GM13976 (cell line): ENCODE measurements at regions not wholly inside any gene's neighbourhood (a gene's known extent, or its start where the extent isn't known, plus 50 kb on each side); places are given as distances from the start of the nearest gene placed in this dataset.

Experiments used
- DNase-seq: peaks from one replicate; pipeline ENCODE4 v3.0.0; 2012; ENCODE audit warnings: low spot score
- CTCF ChIP-seq: IDR thresholded peaks from 2 replicates; pipeline ENCODE4 v1.5.1; 2012; ENCODE audit warnings: borderline replicate concordance, mild to moderate bottlenecking; ENCODE audit not compliant: insufficient read depth; ENCODE audit errors: extremely low read depth, missing control alignments, control extremely low read depth
- in situ Hi-C: fragments of 300-500 bp; cut with MboI; formaldehyde crosslinking; loops from one replicate; pipeline ENCODE4 v1.12.0; 2022; ENCODE audit warnings: low sequenced_read_pairs, mixed read lengths, inconsistent platforms; ENCODE audit not compliant: unreplicated experiment

DNA sequence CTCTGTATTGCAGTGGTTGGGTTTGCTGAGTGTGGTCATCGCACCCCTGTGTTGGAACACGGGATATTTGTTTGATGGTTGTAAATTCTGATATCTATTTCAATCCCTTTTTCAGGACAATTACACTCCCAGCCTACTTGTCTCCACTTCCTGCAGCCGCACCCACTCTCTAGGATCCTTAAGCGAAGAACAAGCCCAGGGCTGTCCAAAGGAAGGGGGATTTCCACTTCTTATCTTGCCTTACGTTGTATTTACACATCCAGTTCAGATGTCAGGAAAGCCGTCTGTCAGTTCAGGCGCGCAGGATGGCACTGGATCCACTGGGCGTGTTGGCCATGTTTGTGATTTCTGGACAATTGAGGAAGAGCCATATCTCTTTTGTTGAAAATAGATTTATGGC, 834.5 kb upstream of the SALL3 start:
- no peak for DNase-seq
- TF ChIP-seq CTCF = no peak
- in situ Hi-C loops = no loop called here

- TF ChIP-seq CTCF = no peak
- DNase-seq = no peak
- in situ Hi-C loops = no loop called here
Observed at GRCh38 chr18:78146136-78147085, 833.2 kb upstream of the SALL3 start.

DNA sequence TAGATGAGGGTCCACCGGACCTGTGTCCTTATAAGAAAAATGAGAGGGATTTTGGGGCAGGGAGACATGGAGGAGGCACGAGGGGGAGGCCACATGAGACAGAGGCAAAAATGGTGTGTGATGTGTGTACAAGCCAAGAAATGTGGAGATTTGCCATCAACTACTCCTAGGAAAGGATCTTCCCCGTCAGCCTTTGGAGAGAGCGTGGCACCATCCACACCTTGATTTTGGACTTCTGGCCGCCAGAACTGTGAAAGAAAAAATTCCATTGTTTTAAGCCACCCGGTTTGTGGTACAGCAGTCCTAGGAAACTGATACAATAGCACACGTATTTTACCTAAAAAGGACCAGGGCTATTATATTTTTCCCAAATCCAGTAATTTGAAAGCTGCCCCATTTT, 829.0 kb upstream of the SALL3 start:
- TF ChIP-seq CTCF = no peak
- DNase-seq = no peak
- in situ Hi-C loops = loop anchor here (25.0 kb wide), 1 partner anchor 1863 kb away; no protein-coding TSS in a partner anchor

DNA sequence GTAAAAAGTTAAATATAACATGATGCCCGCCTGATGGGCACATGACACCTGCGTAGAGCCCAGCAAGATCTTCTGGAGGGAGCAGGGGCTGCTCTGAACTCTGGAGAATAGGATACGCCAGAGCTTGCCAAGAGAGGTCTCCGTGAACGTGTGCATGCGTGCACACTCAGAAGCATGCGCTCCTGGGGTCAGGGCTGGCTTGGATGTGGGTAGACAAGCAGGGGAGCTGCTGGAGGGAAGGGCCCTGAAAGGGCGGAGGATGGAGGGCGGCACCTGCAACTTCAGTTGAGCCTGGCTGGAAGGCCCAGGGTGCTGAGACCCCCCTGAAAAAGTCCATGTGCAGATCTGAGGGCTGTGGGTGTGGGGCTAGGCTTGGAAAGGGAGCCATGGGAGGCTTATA, 828.4 kb upstream of the SALL3 start:
- no peak for DNase-seq
- no peak for TF ChIP-seq CTCF
- in situ Hi-C loops = loop anchor here (25.0 kb wide), 1 partner anchor 1864 kb away; no protein-coding TSS in a partner anchor

- no peak for TF ChIP-seq CTCF
- no peak for DNase-seq
- in situ Hi-C loops = loop anchor here (25.0 kb wide), 1 partner anchor 1865 kb away; no protein-coding TSS in a partner anchor
Observed at GRCh38 chr18:78151948-78152725, 827.5 kb upstream of the SALL3 start.

GRCh38 chr18:78153362-78153761, 826.3 kb upstream of the SALL3 start:
- in situ Hi-C loops = loop anchor here (25.0 kb wide), 1 partner anchor 1866 kb away; no protein-coding TSS in a partner anchor
- DNase-seq = no peak
- no peak for TF ChIP-seq CTCF
